GM12878 (cell line): ENCODE measurements at regions not wholly inside any gene's neighbourhood (a gene's known extent, or its start where the extent isn't known, plus 50 kb on each side); places are given as distances from the start of the nearest gene placed in this dataset.

Experiments
- ATF2 ChIP-seq: IDR thresholded peaks from 2 replicates; pipeline ENCODE4 v1.6.1; 2012; ENCODE audit warnings: low read length, inconsistent platforms
- POLR2AphosphoS5 ChIP-seq: IDR thresholded peaks from 2 replicates; pipeline ENCODE4 v1.6.1; 2011; ENCODE audit warnings: mild to moderate bottlenecking, low read length, inconsistent platforms

GRCh38 chr9:94030318-94031179 is 53.7 kb upstream of the PTPDC1 start:
- TF ChIP-seq ATF2 = no peak
- peak; percentile 61; the same call in 1 of the 2 replicates for TF ChIP-seq POLR2AphosphoS5
